Hepatocyte (in vitro differentiated cells): ENCODE measurements at regions not wholly inside any gene's neighbourhood (a gene's known extent, or its start where the extent isn't known, plus 50 kb on each side); places are given as distances from the start of the nearest gene placed in this dataset.
A peak's percentile ranks its signal among the peaks of the same experiment; 100 is the strongest.

ENCODE experiments used
- DNase-seq: peaks from one replicate; pipeline ENCODE4 v3.0.0-alpha.2; 2016; ENCODE audit warnings: low spot score
- H2AFZ ChIP-seq: fragments of 200-600 bp; sonication (generic); 2 replicates; pipeline ENCODE4 v1.6.0; 2016; ENCODE audit warnings: antibody characterized with exemption, mild to moderate bottlenecking
- H3K27ac ChIP-seq: fragments of 200-600 bp; sonication (generic); 2 replicates; pipeline ENCODE4 v1.5.1; 2016; ENCODE audit warnings: mild to moderate bottlenecking
- H3K27me3 ChIP-seq: fragments of 200-600 bp; sonication (generic); 2 replicates; pipeline ENCODE4 v1.6.1; 2016
- H3K36me3 ChIP-seq: fragments of 200-600 bp; sonication (generic); replicated peaks from 2 replicates; pipeline ENCODE4 v1.5.1; 2016; ENCODE audit warnings: low read depth; ENCODE audit not compliant: insufficient read depth
- H3K4me1 ChIP-seq: fragments of 200-600 bp; sonication (generic); 2 replicates; pipeline ENCODE4 v1.5.1; 2016; ENCODE audit warnings: mild to moderate bottlenecking, moderate library complexity; ENCODE audit not compliant: insufficient read depth
- H3K4me2 ChIP-seq: fragments of 200-600 bp; sonication (generic); 2 replicates; pipeline ENCODE4 v1.6.0; 2016
- H3K4me3 ChIP-seq: fragments of 200-600 bp; sonication (generic); 2 replicates; pipeline ENCODE4 v1.5.1; 2016; ENCODE audit warnings: mild to moderate bottlenecking
- H3K79me2 ChIP-seq: fragments of 200-600 bp; sonication (generic); 2 replicates; pipeline ENCODE4 v1.6.0; 2017; ENCODE audit warnings: mild to moderate bottlenecking
- H3K9me2 ChIP-seq: fragments of 200-600 bp; sonication (generic); replicated peaks from 2 replicates; pipeline ENCODE4 v1.6.0; 2017; ENCODE audit warnings: mild to moderate bottlenecking; ENCODE audit not compliant: insufficient read depth
- H3K9me3 ChIP-seq: fragments of 200-600 bp; sonication (generic); 2 replicates; pipeline ENCODE4 v1.5.1; 2016; ENCODE audit warnings: low read depth, mild to moderate bottlenecking
- H4K20me1 ChIP-seq: fragments of 200-600 bp; sonication (generic); 2 replicates; pipeline ENCODE4 v1.6.0; 2016; ENCODE audit warnings: mild to moderate bottlenecking; ENCODE audit not compliant: insufficient read depth, poor library complexity, severe bottlenecking
- EZH2 ChIP-seq: fragments of 200-600 bp; sonication (generic); IDR thresholded peaks from 2 replicates; pipeline ENCODE4 v1.6.1; 2016; ENCODE audit warnings: antibody characterized with exemption, mild to moderate bottlenecking, borderline replicate concordance
- EZH2phosphoT487 ChIP-seq: fragments of 200-600 bp; sonication (generic); IDR thresholded peaks from one replicate; pipeline ENCODE4 v1.6.1; 2018; ENCODE audit warnings: antibody characterized with exemption, mild to moderate bottlenecking, low read depth, moderate library complexity; ENCODE audit not compliant: unreplicated experiment, severe bottlenecking
- WGBS: methylation state at CpG from one replicate; pipeline ENCODE4 v1.1.6; 2016; ENCODE audit warnings: low lambda C conversion rate; ENCODE audit errors: missing lambda C conversion rate; 5-methylcytosine and 5-hydroxymethylcytosine counted together
- TF ChIP-seq, protein P1 (sequence below): fragments of 200-600 bp; sonication (generic); IDR thresholded peaks from 2 replicates; pipeline ENCODE4 v1.5.1; 2016; ENCODE audit warnings: antibody characterized with exemption, mild to moderate bottlenecking; ENCODE audit not compliant: poor library complexity

DNA sequence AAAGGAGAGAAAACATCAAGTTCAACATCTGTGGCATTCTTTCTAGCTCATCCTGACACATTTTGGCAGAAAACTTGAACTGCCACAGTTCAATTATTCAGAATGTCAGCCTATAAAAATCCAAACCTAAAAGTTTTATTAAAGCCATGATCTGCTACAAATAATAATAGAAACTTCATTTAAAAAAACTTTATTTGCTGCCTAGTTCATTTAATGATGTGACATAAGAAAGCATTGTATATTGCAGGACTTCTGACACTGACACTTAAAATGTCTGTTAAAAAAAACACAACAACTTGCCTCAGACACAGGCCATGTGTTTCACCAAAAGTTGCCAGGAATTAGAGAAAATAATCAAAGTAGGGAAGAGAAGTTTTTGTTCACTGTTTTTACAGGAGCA is 88.3 kb upstream of the HTR1E start:
- Histone ChIP-seq H3K4me2 (no peak overlapping the region), H3K9me3 (no peaks in the 10 kb centered on the region), H3K4me1 (no peaks in the 10 kb centered on the region), H2AFZ (no peak overlapping the region), H3K9me2 (no peaks in the 10 kb centered on the region), H3K27ac (no peak overlapping the region), H3K27me3 (no peaks in the 10 kb centered on the region), H3K36me3 (no peaks in the 10 kb centered on the region), H3K4me3 (no peak overlapping the region), H4K20me1 (no peaks in the 10 kb centered on the region), H3K79me2 (no peaks in the 10 kb centered on the region)
- no peak for DNase-seq
- TF ChIP-seq, protein P1, sequence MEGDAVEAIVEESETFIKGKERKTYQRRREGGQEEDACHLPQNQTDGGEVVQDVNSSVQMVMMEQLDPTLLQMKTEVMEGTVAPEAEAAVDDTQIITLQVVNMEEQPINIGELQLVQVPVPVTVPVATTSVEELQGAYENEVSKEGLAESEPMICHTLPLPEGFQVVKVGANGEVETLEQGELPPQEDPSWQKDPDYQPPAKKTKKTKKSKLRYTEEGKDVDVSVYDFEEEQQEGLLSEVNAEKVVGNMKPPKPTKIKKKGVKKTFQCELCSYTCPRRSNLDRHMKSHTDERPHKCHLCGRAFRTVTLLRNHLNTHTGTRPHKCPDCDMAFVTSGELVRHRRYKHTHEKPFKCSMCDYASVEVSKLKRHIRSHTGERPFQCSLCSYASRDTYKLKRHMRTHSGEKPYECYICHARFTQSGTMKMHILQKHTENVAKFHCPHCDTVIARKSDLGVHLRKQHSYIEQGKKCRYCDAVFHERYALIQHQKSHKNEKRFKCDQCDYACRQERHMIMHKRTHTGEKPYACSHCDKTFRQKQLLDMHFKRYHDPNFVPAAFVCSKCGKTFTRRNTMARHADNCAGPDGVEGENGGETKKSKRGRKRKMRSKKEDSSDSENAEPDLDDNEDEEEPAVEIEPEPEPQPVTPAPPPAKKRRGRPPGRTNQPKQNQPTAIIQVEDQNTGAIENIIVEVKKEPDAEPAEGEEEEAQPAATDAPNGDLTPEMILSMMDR, result no peak
- TF ChIP-seq EZH2, result no peak
- TF ChIP-seq EZH2phosphoT487, result no peak

DNA sequence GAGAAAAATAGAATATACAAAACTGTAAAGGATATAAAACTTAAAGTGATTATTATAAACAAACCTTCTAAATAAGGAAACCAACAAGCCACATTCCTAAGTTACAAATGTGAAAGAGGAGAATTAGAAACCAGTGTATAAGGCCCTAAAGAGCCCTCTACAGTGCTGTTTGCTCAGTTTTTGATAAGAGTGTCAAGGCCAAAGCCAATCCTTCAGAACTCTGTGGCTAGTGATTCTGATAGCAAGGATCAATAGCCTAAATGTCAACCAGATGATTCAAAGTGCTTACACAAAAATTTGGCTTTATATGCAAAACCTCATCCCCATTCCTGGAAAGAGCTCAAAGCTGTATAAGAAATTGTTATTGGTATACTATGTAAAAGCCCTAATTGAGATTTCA is 104.6 kb upstream of the HTR1E start:
- TF ChIP-seq, protein P1, result no peak
- TF ChIP-seq EZH2phosphoT487 (no peak), EZH2 (no peak)
- H2AFZ ChIP-seq, result no peak overlapping the region
- no peaks in the 10 kb centered on the region for H3K36me3 ChIP-seq
- H3K27ac ChIP-seq, result no peak overlapping the region
- H3K9me3 ChIP-seq, result no peaks in the 10 kb centered on the region
- no peak for DNase-seq
- no peak overlapping the region for H3K4me2 ChIP-seq
- H3K79me2 ChIP-seq, result no peaks in the 10 kb centered on the region
- H4K20me1 ChIP-seq, result no peaks in the 10 kb centered on the region
- H3K9me2 ChIP-seq, result no peaks in the 10 kb centered on the region
- no peak overlapping the region for H3K4me3 ChIP-seq
- no peaks in the 10 kb centered on the region for H3K4me1 ChIP-seq
- no peaks in the 10 kb centered on the region for H3K27me3 ChIP-seq

- TF ChIP-seq EZH2phosphoT487, result no peak
- TF ChIP-seq, protein P1, result no peak
- TF ChIP-seq EZH2, result no peak
- no peaks in the 10 kb centered on the region for H4K20me1 ChIP-seq
- no peak overlapping the region for H3K4me2 ChIP-seq
- H3K27me3 ChIP-seq, result no peaks in the 10 kb centered on the region
- H3K4me3 ChIP-seq, result no peak overlapping the region
- H3K4me1 ChIP-seq, result peaks cover 5% of the 10 kb centered on the region
- no peaks in the 10 kb centered on the region for H3K9me3 ChIP-seq
- H2AFZ ChIP-seq, result no peak overlapping the region
- H3K36me3 ChIP-seq, result no peaks in the 10 kb centered on the region
- peak; percentile 33 for DNase-seq
- H3K9me2 ChIP-seq, result no peaks in the 10 kb centered on the region
- 54% methylated on average over 3 of the region's 3 CpGs for WGBS
- peak overlapping the region; percentile 53 for H3K27ac ChIP-seq
- H3K79me2 ChIP-seq, result no peaks in the 10 kb centered on the region
Observed at GRCh38 chr6:86825436-86825835, 111.9 kb upstream of the HTR1E start.

DNA sequence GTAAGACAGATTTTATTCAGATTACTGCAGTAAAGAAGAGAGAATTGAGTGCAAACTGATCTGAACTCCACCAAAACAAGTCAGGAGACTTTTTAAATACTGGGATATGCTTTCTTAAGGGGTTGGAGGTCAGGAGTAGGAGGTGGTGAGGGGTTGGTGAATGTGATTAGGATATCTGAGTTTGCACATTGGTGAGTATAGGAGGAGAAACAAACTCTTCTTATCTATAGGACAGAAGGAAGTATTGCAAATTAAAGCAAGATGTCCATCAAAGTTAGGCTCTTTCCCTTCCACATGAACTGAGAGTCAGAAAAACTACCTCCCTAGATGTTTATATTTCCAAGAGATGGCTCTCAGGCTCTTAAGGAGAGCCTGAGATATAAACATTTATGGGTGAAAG is 114.6 kb upstream of the HTR1E start:
- TF ChIP-seq EZH2phosphoT487, result no peak
- no peak for TF ChIP-seq EZH2
- TF ChIP-seq, protein P1, result no peak
- H3K27ac ChIP-seq, result no peak overlapping the region
- H3K4me1 ChIP-seq, result peaks cover 5% of the 10 kb centered on the region
- DNase-seq, result no peak
- no peaks in the 10 kb centered on the region for H3K27me3 ChIP-seq
- H3K9me3 ChIP-seq, result no peaks in the 10 kb centered on the region
- no peaks in the 10 kb centered on the region for H3K36me3 ChIP-seq
- no peak overlapping the region for H2AFZ ChIP-seq
- H3K4me2 ChIP-seq, result no peak overlapping the region
- H4K20me1 ChIP-seq, result no peaks in the 10 kb centered on the region
- H3K9me2 ChIP-seq, result no peaks in the 10 kb centered on the region
- no peaks in the 10 kb centered on the region for H3K79me2 ChIP-seq
- no peak overlapping the region for H3K4me3 ChIP-seq
